Panc1 (cell line): ENCODE measurements at regions not wholly inside any gene's neighbourhood (a gene's known extent, or its start where the extent isn't known, plus 50 kb on each side); places are given as distances from the start of the nearest gene placed in this dataset.

ENCODE experiments used
- ATAC-seq: fragments of 200-7000 bp; cut with Tn5 transposase; 2 replicates; pipeline ENCODE4 v1.9.1; 2020; ENCODE audit warnings: mild to moderate bottlenecking, moderate library complexity
- BruUV-seq: library from RNA; stranded (reverse); fragments of 400-500 nt; replicated peaks from 2 replicates; lab custom pipeline; 2021; lab: Mats Ljungman, UMichigan
- CTCF ChIA-PET: fragments of 300-600 bp; sonication (Branson Sonifier 250); formaldehyde crosslinking; loops from one replicate; lab custom pipeline; 2022; ENCODE audit warnings: antibody characterized with exemption; lab: Charles Lee
- POLR2A ChIA-PET: fragments of 300-600 bp; sonication (Branson Sonifier 250); formaldehyde crosslinking; loops from one replicate; lab custom pipeline; 2022; ENCODE audit warnings: antibody characterized with exemption; lab: Charles Lee
- DNase-seq: peaks from one replicate; pipeline ENCODE4 v3.0.0-alpha.2; 2010; ENCODE audit warnings: low read depth, low spot score
- H3K27ac ChIP-seq: 2 replicates; pipeline ENCODE4 v1.5.1; 2011; ENCODE audit warnings: mild to moderate bottlenecking, low read length, inconsistent platforms
- H3K27me3 ChIP-seq: fragments of 200-500 bp; sonication (Bioruptor generic); 2 replicates; pipeline ENCODE4 v1.6.0; 2014; ENCODE audit warnings: low read length, inconsistent platforms; ENCODE audit not compliant: control insufficient read depth, insufficient read depth
- H3K36me3 ChIP-seq: fragments of 200-500 bp; sonication (Bioruptor generic); 2 replicates; pipeline ENCODE4 v1.5.1; 2014; ENCODE audit warnings: inconsistent platforms, mild to moderate bottlenecking, low read length, moderate library complexity; ENCODE audit not compliant: control insufficient read depth, insufficient read depth
- H3K4me1 ChIP-seq: 2 replicates; pipeline ENCODE4 v1.5.1; 2011; ENCODE audit warnings: inconsistent platforms, mild to moderate bottlenecking, low read length, moderate library complexity; ENCODE audit not compliant: control insufficient read depth, insufficient read depth
- H3K4me3 ChIP-seq, 2 experiments: 2 replicates each; pipeline ENCODE4 v1.5.1; 2011 to 2012; ENCODE audit warnings: low read depth in 2 of 2, low read length in 2 of 2, mild to moderate bottlenecking in 2 of 2, inconsistent platforms in 1 of 2, moderate library complexity in 1 of 2
- H3K9me3 ChIP-seq: fragments of 200-500 bp; sonication (Bioruptor generic); 2 replicates; pipeline ENCODE4 v1.5.1; 2014; ENCODE audit warnings: low read depth, mild to moderate bottlenecking, inconsistent platforms, low read length, moderate library complexity; ENCODE audit not compliant: control insufficient read depth, insufficient read depth
- POLR2AphosphoS5 ChIP-seq: IDR thresholded peaks from 2 replicates; pipeline ENCODE4 v1.6.1; 2012; ENCODE audit warnings: mild to moderate bottlenecking, low read depth, low read length, moderate library complexity
- SIN3A ChIP-seq: IDR thresholded peaks from 2 replicates; pipeline ENCODE4 v1.6.1; 2012; ENCODE audit warnings: low read depth, mild to moderate bottlenecking, low read length, moderate library complexity, borderline replicate concordance; ENCODE audit not compliant: insufficient read depth
- TCF7L2 ChIP-seq: IDR thresholded peaks from 2 replicates; pipeline ENCODE4 v1.6.1; 2011; ENCODE audit warnings: mild to moderate bottlenecking, low read depth, low read length, inconsistent platforms
- in situ Hi-C: cut with HindIII; loops from 2 replicates; pipeline ENCODE4 v1.10.0; 2016; ENCODE audit warnings: low sequenced_read_pairs, low pct_unique_long_range_greater_than_20kb
- intact Hi-C: fragments of 100-400 bp; cut with micrococcal nuclease; formaldehyde crosslinking; loops from one replicate; pipeline ENCODE4 v1.10.0; 2022; ENCODE audit not compliant: unreplicated experiment
- TF ChIP-seq, protein P1 (sequence below): fragments of 450-650 bp; IDR thresholded peaks from 2 replicates; pipeline ENCODE4 v1.5.1; 2017; ENCODE audit warnings: mild to moderate bottlenecking
- TF ChIP-seq, protein P2 (sequence below), 2 experiments: IDR thresholded peaks; 2 replicates each; pipeline ENCODE4 v1.6.1; 2011 to 2012; ENCODE audit warnings: low read depth in 2 of 2, control low read depth in 1 of 2, low read length in 1 of 2, mild to moderate bottlenecking in 1 of 2, moderate library complexity in 1 of 2; ENCODE audit not compliant: insufficient read depth in 1 of 2

DNA sequence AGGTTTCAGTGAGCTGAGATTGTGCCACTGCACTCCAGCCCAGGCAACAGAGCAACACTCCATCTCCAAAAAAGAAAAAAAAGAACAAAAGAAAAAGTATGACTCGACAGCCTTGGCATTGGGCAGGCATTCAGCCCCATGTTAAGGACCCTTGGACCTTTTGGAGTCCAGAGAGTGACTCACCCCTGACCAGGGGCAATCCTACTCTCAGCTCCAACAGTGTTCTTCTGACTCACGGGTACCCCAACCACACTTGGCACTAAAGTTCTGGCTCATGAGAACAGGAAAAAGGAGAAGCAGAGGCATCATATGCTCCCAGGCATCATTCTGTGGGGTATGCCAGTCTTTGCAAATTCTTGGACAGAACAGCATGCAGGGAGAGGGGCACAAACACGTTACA lies 252.4 kb upstream of the HES1 start:
- in situ Hi-C loops, result no loop called here
- Histone ChIP-seq H3K4me3 (no peak overlapping the region), H3K27me3 (no peaks in the 10 kb centered on the region), H3K9me3 (no peaks in the 10 kb centered on the region), H3K27ac (no peak overlapping the region), H3K4me1 (no peaks in the 10 kb centered on the region), H3K36me3 (no peaks in the 10 kb centered on the region)
- no TSS peak for BruUV-seq
- ATAC-seq, result no peak
- intact Hi-C loops, result no loop called here
- no peak for TF ChIP-seq SIN3A
- TF ChIP-seq POLR2AphosphoS5, result no peak
- TF ChIP-seq, protein P1, sequence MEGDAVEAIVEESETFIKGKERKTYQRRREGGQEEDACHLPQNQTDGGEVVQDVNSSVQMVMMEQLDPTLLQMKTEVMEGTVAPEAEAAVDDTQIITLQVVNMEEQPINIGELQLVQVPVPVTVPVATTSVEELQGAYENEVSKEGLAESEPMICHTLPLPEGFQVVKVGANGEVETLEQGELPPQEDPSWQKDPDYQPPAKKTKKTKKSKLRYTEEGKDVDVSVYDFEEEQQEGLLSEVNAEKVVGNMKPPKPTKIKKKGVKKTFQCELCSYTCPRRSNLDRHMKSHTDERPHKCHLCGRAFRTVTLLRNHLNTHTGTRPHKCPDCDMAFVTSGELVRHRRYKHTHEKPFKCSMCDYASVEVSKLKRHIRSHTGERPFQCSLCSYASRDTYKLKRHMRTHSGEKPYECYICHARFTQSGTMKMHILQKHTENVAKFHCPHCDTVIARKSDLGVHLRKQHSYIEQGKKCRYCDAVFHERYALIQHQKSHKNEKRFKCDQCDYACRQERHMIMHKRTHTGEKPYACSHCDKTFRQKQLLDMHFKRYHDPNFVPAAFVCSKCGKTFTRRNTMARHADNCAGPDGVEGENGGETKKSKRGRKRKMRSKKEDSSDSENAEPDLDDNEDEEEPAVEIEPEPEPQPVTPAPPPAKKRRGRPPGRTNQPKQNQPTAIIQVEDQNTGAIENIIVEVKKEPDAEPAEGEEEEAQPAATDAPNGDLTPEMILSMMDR, result no peak
- TF ChIP-seq, protein P2, sequence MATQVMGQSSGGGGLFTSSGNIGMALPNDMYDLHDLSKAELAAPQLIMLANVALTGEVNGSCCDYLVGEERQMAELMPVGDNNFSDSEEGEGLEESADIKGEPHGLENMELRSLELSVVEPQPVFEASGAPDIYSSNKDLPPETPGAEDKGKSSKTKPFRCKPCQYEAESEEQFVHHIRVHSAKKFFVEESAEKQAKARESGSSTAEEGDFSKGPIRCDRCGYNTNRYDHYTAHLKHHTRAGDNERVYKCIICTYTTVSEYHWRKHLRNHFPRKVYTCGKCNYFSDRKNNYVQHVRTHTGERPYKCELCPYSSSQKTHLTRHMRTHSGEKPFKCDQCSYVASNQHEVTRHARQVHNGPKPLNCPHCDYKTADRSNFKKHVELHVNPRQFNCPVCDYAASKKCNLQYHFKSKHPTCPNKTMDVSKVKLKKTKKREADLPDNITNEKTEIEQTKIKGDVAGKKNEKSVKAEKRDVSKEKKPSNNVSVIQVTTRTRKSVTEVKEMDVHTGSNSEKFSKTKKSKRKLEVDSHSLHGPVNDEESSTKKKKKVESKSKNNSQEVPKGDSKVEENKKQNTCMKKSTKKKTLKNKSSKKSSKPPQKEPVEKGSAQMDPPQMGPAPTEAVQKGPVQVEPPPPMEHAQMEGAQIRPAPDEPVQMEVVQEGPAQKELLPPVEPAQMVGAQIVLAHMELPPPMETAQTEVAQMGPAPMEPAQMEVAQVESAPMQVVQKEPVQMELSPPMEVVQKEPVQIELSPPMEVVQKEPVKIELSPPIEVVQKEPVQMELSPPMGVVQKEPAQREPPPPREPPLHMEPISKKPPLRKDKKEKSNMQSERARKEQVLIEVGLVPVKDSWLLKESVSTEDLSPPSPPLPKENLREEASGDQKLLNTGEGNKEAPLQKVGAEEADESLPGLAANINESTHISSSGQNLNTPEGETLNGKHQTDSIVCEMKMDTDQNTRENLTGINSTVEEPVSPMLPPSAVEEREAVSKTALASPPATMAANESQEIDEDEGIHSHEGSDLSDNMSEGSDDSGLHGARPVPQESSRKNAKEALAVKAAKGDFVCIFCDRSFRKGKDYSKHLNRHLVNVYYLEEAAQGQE (IDR thresholded peaks at IDR 0.05; ENCODE audit: insufficient read depth in 1 of 2, low read depth in 2 of 2, low read length in 1 of 2), result no peak
- TF ChIP-seq TCF7L2, result no peak
- ChIA-PET CTCF (no interaction called here), POLR2A (no interaction called here)
- DNase-seq, result no peak

DNA sequence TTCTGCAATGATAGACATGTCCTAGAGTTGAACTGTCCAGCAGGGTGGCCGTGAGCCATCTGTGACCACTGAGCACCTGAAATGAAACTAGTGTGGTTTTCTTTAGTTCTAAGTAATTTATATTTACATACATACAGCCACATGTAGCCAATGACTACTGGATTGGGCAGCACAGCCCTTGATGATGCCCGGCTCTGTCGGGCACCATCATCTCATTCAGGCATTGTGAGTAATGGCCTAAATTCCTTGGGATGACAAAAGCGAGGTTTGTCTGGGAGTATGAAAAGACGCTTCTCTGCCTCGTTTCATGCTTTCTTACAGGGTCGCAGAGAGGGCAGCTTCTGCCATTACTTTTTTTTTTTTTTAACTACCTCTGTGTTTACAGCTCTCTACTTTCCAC lies 251.9 kb upstream of the HES1 start:
- no TSS peak for BruUV-seq
- TF ChIP-seq POLR2AphosphoS5, result no peak
- TF ChIP-seq, protein P1, result no peak
- TF ChIP-seq, protein P2 (IDR thresholded peaks at IDR 0.05; ENCODE audit: insufficient read depth in 1 of 2, low read depth in 2 of 2, low read length in 1 of 2), result no peak
- TF ChIP-seq TCF7L2, result no peak
- TF ChIP-seq SIN3A, result no peak
- no peaks in the 10 kb centered on the region for H3K9me3 ChIP-seq
- POLR2A ChIA-PET, result no interaction called here
- no peak for DNase-seq
- CTCF ChIA-PET, result no interaction called here
- H3K27ac ChIP-seq, result no peak overlapping the region
- H3K4me1 ChIP-seq, result no peaks in the 10 kb centered on the region
- no peak overlapping the region for H3K4me3 ChIP-seq
- in situ Hi-C loops, result no loop called here
- intact Hi-C loops, result no loop called here
- H3K27me3 ChIP-seq, result no peaks in the 10 kb centered on the region
- H3K36me3 ChIP-seq, result no peaks in the 10 kb centered on the region
- no peak for ATAC-seq
